ENCODE measurements at regions not wholly inside any gene's neighbourhood (a gene's known extent, or its start where the extent isn't known, plus 50 kb on each side); places are given as distances from the start of the nearest gene placed in this dataset.
"Not testable (repeated sequence)": the region's sequence is repeated elsewhere in the genome, so short reads cannot be mapped to it uniquely, and the experiment has no call there.

- TF ChIP-seq, protein P1, sequence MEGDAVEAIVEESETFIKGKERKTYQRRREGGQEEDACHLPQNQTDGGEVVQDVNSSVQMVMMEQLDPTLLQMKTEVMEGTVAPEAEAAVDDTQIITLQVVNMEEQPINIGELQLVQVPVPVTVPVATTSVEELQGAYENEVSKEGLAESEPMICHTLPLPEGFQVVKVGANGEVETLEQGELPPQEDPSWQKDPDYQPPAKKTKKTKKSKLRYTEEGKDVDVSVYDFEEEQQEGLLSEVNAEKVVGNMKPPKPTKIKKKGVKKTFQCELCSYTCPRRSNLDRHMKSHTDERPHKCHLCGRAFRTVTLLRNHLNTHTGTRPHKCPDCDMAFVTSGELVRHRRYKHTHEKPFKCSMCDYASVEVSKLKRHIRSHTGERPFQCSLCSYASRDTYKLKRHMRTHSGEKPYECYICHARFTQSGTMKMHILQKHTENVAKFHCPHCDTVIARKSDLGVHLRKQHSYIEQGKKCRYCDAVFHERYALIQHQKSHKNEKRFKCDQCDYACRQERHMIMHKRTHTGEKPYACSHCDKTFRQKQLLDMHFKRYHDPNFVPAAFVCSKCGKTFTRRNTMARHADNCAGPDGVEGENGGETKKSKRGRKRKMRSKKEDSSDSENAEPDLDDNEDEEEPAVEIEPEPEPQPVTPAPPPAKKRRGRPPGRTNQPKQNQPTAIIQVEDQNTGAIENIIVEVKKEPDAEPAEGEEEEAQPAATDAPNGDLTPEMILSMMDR (IDR thresholded peaks at IDR 0.05) = not testable (repeated sequence)
- TF ChIP-seq POLR2AphosphoS5 (IDR thresholded peaks at IDR 0.05); EP300 (IDR thresholded peaks at IDR 0.05; ENCODE audit: low read depth); POLR2A (IDR thresholded peaks at IDR 0.05): not testable (repeated sequence)
Observed at GRCh38 chr2:110020269-110020668, 95.4 kb downstream of the MALL start.
